ENCODE measurements at regions not wholly inside any gene's neighbourhood (a gene's known extent, or its start where the extent isn't known, plus 50 kb on each side); places are given as distances from the start of the nearest gene placed in this dataset.
"Not testable (repeated sequence)": the region's sequence is repeated elsewhere in the genome, so short reads cannot be mapped to it uniquely, and the experiment has no call there.

GRCh38 chr20:40016392-40016791, 672.6 kb downstream of the MAFB start:
- DNase-seq (ENCODE audit: low read depth in 4 of 4, low spot score in 2 of 4): no peak

GRCh38 chr20:40012026-40012425, 677.0 kb downstream of the MAFB start:
- DNase-seq (ENCODE audit: low read depth in 4 of 4, low spot score in 2 of 4): not testable (repeated sequence)

GRCh38 chr20:40010483-40010882, 678.6 kb downstream of the MAFB start:
- no peak for DNase-seq (ENCODE audit: low read depth in 4 of 4, low spot score in 2 of 4)

- DNase-seq (ENCODE audit: low read depth in 4 of 4, low spot score in 2 of 4): no peak
Observed at GRCh38 chr20:40009542-40009941, 679.5 kb downstream of the MAFB start.

GRCh38 chr20:40008177-40008576, 680.9 kb downstream of the MAFB start:
- DNase-seq (ENCODE audit: low read depth in 4 of 4, low spot score in 2 of 4): no peak

DNA sequence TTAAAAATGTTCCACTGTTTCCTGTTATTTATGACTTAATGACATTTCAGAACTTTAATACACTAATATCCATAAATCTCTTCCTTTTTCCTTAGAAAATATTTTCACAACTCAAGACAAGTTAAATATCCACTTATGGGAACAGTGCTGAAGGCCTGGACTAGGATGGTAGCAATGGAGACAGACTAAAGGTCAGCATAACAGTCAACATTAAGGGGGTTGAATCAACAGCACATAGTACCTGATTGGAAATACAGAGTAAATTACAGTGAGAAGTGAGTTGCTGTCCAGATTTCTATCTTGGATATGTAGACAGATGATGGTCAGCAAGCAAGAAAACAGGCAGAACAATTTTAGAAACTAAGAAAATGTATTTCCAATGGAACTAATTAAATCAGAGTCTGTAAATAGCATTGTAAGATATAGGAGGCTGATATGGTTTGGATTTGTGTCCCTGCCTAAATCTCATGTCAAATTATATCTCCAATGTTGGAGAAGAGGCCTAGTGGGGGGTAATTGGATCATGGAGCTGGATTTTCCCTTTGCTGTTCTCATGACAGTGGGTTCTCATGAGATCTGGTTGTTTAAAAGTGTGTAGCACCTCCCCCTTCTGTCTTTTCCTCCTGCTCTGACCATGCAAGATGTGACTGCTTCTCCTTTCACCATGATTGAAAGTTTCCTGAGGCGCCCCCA, 682.7 kb downstream of the MAFB start:
- DNase-seq (ENCODE audit: low read depth in 4 of 4, low spot score in 2 of 4): no peak

DNA sequence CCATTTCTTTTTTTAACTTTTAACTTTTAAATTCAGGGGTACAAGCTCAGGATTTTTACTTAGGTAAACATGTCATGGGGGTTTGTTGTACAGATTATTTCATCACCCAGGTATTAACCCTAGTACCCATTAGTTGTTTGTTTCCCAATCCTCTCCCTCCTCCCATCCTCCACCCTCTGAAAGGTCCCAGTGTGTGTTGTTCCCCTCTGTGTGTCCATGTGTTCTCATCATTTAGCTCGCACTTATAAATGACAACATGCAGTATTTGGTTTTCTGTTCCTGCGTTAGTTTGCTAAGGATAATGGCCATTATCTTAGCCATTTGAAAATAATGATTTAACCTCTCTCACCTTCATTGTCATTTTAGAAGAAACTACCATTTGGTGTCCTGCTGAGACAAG, 684.9 kb downstream of the MAFB start:
- not testable (repeated sequence) for DNase-seq (ENCODE audit: low read depth in 4 of 4, low spot score in 2 of 4)

DNA sequence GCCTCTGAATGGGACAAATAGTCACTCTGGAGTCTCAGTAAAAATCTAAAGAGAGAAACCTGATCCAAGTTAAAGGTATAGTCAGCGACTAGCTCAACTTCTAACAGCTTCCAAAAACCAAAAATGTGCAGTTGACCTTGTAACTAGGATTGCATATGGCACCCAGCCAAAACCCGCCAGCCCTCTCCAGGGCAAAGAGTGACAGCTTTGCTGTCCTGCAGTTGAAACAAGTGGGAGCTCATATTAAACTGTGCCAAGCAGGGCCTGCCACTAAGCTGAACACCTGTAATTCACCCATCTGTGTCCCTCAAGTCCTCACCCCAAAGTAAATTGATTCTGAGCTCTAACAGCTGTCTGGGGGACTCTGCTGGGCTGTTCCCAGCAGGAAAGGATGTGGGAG, 695.3 kb downstream of the MAFB start:
- no peak for DNase-seq (ENCODE audit: low read depth in 4 of 4, low spot score in 2 of 4)

- no peak for DNase-seq (ENCODE audit: low read depth in 4 of 4, low spot score in 2 of 4)
Observed at GRCh38 chr20:39990692-39991091, 698.3 kb downstream of the MAFB start.

DNA sequence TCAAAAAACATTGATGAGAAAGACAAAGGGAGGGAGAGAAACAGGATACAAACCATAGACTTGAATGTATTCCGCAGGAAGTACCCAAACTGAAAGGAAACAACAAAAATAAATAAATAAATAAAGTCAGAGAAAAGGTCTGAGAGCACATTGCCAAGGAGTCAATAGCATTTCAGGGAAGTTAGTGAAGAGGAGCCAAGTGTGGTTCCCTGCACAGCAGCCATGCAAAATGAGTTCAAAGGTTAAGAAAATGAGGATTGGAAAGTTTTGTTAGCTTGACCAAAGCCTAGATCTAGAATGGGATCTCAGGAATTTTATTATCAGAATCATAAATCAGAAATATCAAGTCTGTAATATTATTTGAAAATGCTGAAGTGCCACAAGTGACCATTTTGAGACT, 700.0 kb downstream of the MAFB start:
- no peak for DNase-seq (ENCODE audit: low read depth in 4 of 4, low spot score in 2 of 4)

DNA sequence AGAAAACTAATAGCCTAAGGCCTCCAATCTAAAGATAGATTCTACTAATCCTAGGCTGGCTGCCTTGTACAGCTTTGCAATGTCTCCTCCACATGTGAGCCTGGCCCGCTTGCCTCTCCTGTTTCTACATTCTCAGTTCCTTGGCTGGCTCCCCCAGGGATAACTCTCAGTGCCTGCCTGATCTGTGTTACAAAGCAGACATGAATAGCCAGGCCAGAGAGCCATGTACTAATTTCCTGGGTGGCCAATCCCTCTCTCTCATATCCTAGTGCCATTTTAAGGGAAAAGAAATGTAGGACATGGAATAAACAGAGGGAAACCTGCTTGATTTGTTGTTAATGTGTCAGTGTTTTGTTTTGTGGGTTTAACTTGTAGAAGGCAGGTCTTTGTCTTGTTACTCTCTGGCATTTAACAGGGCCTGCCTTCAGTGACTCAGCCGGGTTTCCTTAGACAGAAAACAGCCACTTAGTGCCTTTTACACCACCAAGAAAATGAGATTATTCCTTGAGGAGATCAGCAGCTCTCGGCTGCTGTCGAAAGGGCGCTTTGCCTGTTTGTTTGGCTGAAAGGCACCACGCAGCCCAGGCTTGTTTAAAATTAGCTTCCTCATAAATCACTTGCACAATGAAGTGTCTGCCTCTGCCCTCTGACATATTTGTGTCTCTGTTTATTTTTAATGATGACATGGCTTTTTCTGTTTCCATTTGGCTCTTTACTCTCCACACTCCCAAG, 702.7 kb downstream of the MAFB start:
- DNase-seq (ENCODE audit: low read depth in 4 of 4, low spot score in 2 of 4): peak in 1 of 4 donors; percentile 37

- DNase-seq (ENCODE audit: low read depth in 4 of 4, low spot score in 2 of 4): no peak
Observed at GRCh38 chr20:39985271-39985827, 703.7 kb downstream of the MAFB start.

DNA sequence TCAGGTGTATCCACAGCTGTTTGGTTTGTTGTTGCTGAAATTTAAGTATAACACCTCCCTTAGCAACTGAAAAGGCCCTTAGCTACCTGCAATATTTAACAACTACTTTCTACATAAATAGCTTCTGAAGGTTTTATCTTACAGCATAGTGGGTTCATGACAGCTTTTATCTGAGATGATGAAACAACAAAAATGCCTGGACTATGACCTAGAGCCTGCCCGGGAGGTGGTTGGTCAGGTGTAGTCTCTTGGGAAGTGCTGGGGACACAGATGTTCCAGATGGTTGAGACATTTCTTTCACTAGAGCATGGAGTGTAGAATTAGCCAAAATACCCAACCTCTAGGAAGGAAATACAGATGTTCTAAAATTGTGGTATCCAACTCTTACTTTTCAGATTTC, 705.4 kb downstream of the MAFB start:
- DNase-seq (ENCODE audit: low read depth in 4 of 4, low spot score in 2 of 4): no peak

DNA sequence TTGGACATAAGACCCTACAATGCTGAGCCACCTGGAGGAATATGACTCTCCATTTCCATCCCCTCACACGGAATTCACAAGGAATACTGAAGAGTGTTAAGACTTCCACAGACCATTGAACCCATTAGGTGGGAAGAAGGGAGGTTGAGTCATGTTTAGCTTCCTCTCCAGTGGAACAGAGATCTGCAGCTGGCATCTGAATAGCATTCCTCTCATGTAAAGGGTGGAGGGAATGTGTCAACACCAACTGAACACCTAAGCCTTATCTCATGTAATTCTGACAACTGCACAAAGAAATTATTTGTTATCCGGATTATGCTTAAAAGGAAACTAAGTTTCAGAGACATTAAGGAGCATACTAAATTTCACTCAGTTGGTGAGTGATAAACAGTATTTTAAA, 705.9 kb downstream of the MAFB start:
- DNase-seq (ENCODE audit: low read depth in 4 of 4, low spot score in 2 of 4): no peak

- DNase-seq (ENCODE audit: low read depth in 4 of 4, low spot score in 2 of 4): no peak
Observed at GRCh38 chr20:39974966-39975501, 714.0 kb downstream of the MAFB start.

DNA sequence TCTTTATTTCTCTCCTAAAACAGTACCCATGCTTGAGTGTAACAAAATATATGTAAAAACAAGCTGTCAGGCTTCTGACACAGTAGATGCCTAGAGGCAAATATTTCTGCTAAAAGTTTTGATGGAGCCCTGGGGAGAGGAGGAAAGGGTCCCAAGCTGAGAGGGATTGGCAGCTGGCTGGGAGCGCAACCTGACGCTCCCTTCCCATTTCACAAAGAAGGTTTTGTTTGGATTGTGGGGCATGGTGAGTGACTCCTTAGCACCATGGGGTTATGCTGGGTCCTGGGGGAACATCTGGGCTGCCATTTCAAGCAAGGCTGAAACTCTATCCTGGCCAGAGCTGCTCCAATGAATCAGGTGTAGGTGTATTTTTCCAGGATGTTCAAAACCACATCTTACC, 720.5 kb downstream of the MAFB start:
- DNase-seq (ENCODE audit: low read depth in 4 of 4, low spot score in 2 of 4): no peak

DNA sequence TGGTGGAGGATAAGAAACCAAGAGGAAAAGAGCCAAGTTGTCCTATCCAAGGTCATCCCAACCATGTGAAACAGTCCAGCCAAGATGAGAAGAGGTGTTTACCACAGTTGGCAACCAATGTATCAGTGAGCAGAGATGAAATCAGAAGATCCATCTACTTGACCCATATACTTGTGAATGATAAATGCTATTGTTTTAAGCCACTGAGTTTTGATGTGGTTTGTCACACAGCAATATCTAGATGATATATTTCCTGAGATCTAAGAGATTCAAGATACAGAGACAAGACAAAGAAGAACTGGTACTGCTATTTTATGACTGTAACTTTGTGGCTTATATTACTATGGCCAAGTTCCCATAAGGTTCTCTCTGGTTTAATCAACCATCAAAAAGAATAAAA, 721.2 kb downstream of the MAFB start:
- DNase-seq (ENCODE audit: low read depth in 4 of 4, low spot score in 2 of 4): no peak

DNA sequence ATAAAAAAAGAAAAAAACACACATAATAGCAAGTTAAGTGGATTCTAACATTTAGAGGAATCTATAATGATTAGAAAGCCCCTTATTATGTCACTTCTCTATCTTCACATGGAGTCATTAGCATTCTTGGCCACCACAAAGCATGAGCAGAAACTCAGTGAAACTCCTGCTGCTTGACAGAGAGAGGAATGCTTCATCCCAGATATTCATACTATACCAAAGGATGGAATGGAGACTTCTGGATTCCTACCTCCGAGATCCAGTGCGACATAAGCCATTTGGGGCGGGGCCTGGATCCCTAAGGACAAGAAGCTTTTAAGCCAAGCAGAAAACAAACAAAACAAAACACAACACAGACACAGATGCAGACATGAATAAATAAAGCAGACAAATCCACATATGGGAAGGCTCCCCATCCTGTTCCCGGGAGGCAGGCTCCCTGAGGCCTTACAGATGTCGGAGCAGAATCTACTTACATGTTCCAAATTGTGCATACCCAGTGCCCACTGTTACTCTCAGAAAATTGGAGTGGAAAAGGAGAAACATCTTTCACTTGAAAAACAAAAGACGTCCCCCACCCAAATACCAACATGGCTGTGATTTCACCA, 727.3 kb downstream of the MAFB start:
- DNase-seq (ENCODE audit: low read depth in 4 of 4, low spot score in 2 of 4): no peak

DNA sequence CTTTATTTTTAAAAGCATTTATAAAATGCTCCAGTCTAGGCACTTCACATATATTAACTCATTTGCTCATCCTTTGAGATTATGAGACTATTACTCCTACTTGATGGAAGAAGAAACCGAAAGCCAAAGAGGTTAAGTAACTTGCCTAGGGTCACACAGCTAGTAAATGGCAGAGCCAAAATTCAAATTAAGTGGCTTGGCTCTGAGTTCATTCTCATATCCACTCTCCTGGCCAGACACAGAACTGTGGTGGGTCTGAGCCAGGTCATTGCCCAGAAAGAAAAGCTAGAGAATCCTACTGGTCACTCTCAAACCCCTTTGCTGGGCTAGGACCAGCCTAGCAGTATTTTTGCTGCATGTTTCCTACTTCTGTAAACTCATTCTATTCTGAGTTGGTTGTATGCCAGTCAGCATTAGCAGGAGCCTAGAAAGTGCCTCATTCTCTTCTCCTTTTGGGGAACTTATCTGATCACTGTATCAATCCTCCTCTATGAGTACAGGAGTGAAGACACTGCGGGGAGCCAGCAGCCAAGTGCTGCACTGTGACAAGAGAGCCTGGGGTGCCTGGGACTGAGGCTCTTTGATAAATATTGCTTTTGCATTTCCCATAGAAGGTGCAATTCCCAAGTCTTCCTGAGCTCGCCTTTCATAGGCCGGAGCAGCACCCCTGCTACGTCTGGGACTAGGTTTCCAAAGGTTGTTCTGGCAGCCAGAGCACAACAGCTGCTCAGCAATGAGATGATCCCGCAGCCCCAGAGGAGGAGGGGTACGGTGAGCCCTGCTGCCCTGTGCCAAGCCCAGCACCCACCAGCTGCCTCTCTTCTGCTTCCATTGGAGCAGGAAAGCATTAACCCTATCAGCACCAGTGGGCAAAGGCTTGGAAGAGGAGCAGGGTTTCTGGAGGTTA, 728.3 kb downstream of the MAFB start:
- DNase-seq (ENCODE audit: low read depth in 4 of 4, low spot score in 2 of 4): no peak

DNA sequence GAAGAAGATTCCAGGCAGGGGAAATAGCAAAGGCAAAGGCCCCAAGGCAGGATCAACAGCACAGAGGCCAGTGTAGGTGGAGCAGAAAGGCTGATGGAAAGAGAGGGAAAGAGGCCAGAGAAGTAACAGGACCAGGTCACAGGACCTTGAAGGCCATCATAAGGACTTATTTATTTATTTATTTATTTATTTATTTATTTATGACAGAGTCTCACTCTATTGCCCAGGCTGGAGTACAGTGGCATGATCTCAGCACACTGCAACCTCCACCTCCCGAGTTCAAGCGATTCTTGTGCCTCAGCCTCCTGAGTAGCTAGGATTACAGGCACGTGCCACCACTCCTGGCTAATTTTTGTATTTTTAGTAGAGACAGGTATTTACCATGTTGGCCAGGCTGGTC, 731.1 kb downstream of the MAFB start:
- DNase-seq (ENCODE audit: low read depth in 4 of 4, low spot score in 2 of 4): not testable (repeated sequence)

All from left renal cortex interstitium (tissue), 4 donors.